ENCODE measurements at regions not wholly inside any gene's neighbourhood (a gene's known extent, or its start where the extent isn't known, plus 50 kb on each side); places are given as distances from the start of the nearest gene placed in this dataset.
"Not testable (repeated sequence)": the region's sequence is repeated elsewhere in the genome, so short reads cannot be mapped to it uniquely, and the experiment has no call there.

DNA sequence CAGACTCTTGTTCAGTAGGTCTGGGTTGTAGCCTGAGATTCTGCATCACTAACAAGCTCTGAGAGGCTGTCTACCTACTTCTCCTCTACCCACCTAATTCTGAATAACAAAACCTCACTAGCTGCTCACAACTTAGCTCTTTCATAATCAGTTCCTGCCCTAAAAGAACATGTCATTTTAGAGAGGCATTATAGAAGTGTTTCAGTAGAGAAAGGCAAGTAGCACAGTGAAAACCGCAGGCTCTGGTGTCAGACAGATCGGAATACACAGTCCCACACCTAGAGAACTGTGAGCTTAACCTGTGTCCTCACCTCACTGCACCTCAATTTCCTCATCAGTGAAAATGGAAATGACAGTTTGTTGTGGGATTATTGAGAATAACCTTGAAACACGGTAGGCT is 1337.6 kb upstream of the TENM4 start:
- peak; percentile 16 for DNase-seq (ENCODE audit: low spot score)

DNA sequence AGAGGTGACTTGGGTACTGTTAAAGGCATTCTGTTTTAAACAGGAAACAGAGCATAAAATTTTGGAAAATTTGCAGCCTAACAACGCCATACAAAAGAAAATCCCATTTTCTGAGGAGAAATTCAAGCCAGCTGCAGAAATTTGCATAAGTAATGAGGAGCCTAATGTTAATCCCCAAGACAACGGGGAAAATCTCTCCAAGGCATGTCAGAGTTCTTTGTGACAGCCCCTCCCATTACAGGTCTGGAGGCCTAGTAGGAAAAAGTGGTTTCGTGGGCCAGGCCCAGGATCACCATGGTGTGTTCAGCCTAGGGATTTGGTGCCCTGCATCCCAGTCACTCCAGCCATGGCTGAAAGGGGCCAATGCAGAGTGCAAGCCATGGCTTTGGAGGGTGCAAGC is 1333.1 kb upstream of the TENM4 start:
- DNase-seq (ENCODE audit: low spot score) = peak; percentile 45

DNA sequence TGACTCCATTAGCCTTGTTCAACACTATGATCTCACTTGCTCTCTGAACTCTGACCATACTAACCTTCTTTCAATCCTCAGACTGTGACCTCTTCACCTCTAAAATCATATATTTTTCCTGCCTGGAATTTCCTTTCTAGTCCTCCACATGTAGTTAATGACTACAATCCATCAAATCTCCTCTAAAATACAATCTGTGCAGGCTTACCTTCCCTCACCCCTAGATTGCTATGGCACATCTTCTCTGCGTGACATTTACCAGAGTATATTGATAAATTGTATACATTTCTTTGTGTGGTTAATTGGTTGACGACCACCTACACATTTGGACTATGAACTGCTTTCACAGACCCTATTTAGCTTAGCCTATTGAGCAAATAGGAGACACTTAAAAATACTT is 1330.2 kb upstream of the TENM4 start:
- no peak for DNase-seq (ENCODE audit: low spot score)

DNA sequence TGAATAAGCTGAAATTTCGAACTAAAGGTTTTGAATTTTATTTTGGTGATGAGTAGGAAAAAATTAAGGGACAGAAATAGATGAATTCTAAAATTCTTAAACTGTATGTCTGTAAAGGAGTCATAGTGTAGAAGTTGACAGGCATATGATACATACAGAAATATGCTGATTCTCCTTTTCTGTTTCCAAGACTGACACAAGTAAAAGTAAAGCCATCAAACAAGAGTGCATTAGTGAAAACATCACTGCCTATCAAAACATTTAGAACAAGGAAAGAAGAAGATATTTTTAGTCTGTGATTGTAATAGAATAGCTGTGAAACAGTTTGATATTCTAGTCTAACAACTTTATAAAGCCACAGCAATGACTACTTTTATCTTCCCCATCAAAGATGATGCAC is 1318.0 kb upstream of the TENM4 start:
- no peak for DNase-seq (ENCODE audit: low spot score)

DNA sequence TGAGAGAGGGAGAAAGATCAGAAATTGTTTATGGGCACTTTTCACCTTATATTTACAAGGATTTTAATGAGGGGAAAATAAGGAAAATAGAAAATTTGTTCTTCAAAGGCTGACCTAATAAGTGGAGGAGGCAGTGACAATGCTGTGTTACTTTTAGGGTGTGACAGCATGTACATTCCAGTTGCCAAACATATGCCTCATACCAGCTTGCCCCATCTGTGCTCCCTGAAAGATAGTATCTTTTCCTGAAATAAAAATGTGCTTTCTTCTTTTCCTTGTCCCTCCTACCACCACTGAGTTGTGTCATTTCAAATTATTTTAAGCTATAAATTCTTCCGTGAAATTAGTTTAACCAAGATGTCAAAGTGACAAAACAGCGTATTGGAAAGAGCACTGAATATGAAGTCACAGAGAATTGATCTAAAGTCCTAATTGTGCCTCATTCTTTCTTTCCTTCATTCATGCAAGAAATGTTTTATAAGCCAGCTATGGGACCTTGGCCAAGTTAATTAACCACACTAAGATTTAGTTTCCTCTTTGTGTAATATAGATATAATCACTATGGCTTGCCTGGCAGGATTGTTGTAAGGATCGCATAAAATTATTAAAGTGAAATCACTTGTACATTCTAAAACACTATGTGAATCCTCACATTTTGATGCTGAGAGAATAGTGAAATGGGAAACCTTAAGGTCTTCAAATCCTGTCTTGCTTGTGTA is 1307.5 kb upstream of the TENM4 start:
- peak; percentile 5 for DNase-seq (ENCODE audit: low spot score)

DNA sequence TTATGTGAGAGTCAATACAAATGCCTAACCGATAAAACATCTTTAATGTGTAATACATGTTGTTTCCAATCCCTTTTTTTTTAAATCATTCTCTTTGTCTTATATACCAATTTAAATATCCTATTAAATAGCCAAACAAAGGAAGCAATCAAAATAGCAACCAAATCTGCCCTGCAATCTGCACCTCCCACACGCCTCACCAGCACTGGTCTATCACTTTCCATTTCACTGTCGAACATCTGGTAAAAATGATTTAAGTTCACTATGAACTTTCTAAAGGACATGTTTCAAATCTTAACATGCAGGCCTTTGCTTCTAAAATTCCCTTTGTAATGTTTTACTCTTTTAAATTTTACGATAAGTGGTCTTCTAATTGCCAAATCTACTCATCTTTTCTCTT is 1305.5 kb upstream of the TENM4 start:
- DNase-seq (ENCODE audit: low spot score) = no peak

DNA sequence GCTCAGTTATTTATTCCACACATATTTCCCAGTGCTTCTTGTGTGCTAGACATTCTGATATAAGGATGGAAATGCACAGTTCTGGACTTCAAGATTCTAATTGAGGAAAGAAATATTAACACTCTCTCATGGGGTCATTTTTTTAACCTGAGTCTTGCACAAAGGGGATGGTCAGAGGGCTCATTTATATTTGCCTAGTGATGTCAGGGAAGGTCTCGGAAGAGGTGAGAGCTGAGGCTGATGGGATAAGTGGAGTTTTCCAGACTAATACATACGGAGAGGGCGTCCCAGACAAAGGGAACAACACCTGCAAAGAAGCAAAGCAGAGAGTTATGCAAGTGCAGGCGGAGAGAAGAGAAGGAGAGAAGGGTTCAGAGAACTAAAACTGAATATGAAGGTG is 1304.6 kb upstream of the TENM4 start:
- no peak for DNase-seq (ENCODE audit: low spot score)

DNA sequence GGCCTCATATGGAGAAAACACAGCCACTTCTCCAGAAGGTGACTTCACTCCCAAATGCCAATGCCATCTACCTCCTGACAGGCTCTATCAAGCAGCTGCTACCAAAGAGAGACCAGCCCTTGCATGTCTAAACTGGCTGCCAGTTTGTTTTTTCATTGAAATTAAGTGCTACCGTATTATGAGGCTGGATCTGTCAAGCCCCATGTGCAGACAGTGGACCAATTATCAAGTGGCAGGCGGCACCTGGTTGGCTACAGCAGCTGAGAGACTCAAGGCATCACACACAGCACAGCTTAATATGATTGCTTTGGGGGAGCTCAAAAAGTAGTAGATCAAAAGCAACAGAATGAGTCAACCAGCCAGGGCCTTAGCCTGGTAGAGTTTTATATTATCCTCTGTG is 1293.0 kb upstream of the TENM4 start:
- DNase-seq (ENCODE audit: low spot score) = no peak

DNA sequence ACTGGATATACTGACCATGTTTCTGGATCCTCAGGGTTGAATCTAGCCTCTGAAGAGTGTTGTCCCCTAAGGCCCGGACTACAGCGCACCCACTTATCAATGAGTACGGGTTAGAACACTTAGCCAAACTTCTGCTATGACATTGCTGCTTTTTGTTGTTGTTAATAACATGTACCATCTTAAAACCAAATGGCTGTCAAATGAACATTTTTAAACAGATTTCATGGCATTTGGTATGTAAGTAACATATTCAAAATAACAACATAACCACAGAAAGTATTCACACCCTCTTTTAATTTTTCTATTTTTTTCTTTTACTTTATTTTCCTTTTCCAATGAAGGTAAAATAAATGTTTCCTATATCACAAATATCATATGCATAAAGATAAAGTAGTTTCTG is 1292.5 kb upstream of the TENM4 start:
- no peak for DNase-seq (ENCODE audit: low spot score)

DNA sequence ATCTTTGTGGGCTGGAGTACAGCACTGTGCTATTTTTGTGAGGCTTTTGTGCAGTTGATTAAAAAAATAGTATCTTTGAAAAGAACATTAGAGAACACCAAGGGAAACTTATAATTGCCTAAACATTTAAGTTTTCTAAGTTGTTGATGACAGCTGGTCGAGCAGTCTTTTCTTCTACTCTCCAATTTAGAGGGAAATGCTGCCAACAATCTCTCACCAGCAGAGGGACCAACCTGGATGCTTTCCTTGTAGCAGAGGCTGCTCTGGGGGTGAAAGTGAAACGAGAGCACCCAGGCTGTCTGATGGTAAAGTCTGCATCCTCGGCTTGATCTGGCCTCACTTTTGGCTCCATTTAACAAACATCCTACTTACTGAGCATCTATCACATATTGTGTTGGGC is 1286.5 kb upstream of the TENM4 start:
- no peak for DNase-seq (ENCODE audit: low spot score)

DNA sequence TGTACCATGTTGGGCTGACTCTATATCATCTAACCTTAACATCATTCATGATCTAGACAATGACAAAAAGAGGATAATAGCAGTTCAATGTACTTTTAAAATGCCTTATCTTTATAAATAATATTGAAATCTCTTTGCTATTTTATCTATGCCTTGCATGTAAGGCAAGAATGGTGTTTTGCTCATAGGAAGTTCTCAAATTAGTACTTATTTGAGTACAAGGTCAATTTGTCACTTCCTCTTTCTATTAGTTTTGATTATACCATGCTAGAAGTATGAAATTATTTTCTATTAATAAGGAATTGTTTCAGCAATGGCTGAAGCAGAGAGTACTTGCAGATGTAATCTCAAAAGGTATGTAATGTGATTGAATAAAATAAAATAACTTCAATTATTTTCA is 1285.4 kb upstream of the TENM4 start:
- DNase-seq (ENCODE audit: low spot score) = no peak

DNA sequence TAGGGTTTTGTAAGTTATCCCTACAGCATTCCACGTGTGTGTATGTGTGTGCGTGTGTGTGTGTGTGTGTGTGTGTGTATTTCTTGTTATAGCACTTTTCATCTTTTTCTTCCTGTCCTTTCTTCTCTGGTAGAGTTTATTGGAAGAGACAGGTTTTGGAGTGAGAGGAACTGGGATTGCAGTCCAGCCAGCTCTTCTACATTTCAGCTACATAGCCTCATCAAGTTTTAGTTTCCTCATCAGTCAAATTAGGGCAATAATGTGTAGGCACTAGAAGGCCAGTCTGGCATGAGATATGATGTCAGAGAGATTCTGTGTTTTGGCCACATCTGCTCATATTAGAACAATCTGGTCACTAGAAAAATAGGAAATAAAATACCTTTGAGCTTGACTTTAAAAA is 1283.5 kb upstream of the TENM4 start:
- no peak for DNase-seq (ENCODE audit: low spot score)

DNA sequence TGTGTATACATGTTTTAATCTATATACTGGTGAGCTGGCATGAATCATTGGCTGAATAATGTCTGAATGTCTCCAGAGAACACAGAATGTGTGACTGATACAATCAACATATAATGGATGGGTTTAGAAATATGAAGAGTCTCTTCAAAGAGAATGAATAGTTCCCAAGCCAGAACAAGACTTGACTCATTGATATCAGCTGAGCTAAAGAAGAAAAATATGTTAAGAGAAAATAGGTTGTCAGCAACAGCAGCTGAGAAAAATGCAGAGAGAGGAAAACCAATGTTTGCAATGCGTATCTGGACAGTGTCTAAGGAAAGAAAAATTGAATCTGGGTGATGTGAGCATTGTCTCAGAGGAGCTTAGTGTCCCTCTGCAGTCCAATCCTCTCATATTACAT is 1281.8 kb upstream of the TENM4 start:
- DNase-seq (ENCODE audit: low spot score) = no peak

DNA sequence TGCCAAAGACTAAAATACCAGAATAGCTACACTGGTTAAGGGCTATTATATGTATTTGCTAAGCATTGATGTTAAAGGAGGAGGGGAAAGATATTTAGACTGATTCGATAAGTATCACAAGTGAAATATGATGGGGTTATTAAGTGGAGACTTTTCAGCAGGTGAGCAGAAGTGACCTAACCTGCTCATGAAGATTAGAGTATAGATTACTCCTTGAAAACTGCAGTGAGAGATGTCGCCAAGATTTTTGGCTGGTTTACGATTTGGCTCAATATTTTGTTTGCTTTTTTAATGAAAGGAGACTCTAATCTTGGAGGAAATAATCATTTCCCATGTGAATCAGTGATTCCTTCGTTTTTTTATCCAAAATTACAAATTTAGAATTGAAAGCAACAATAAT is 1279.5 kb upstream of the TENM4 start:
- DNase-seq (ENCODE audit: low spot score) = no peak

DNA sequence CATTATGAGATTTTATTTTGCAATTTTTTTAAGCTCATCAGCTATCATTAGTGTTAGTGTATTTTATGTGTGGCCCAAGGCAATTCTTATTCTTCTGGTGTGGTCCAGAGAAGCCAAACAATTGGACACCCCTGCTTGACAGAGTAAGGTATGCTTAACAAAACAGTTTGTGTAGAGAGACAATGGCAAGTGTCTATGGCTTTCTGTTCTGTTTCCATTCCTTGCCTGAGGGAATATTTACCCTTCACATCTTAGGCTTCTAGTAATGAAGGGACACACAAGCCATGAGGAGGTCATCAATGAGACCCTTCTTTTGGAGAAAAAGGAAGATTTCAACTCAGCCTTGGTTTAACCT is 1278.4 kb upstream of the TENM4 start:
- no peak for DNase-seq (ENCODE audit: low spot score)

DNA sequence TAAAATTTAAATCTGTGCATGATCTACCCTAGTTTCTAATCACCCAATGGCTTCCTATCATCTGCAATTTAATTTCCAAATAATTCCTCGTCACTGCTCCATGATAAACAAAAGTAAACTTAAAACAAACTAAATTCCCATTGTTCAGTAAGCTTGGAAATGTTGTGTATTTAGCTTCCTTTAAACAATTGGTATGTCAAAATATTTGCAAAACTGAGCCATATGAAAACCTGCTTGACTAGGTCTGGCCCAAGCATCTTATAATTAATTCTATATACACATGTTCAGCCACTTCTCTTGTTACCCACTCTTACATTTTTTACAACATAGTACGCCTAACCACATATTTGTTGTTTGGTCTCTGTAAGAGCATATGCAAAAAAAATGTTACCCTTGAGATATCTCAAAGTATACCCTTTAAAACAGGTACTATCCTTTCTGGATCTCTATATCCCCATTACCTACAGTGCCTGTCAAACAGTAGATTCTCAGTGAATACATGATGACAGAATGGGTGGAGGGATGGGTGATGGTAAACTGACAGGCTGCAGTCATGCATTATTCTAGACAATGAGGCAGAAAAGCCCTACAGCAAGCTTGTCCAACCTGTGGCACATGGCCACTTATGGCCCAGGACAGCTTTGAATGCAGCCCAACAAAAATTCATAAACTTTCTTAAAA is 1277.9 kb upstream of the TENM4 start:
- no peak for DNase-seq (ENCODE audit: low spot score)

DNA sequence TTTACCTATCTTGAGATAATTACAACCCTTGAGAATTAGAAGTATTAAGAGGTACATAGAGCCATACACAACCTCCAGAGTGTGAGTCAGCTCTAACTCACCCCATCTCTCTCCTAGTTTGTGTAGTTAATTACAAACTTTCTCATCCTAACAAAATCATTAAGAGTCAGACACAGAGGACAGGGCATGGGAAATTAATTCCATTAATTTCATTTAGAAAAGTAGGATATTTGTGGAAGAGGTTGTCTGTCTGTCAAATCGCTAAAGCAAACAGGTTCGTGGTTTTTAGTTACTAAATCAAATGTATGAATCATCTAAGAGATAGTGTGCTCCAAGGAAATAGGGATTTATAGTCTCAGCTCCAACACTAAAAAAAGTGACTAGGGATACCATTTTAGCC is 1261.4 kb upstream of the TENM4 start:
- peak; percentile 42 for DNase-seq (ENCODE audit: low spot score)

DNA sequence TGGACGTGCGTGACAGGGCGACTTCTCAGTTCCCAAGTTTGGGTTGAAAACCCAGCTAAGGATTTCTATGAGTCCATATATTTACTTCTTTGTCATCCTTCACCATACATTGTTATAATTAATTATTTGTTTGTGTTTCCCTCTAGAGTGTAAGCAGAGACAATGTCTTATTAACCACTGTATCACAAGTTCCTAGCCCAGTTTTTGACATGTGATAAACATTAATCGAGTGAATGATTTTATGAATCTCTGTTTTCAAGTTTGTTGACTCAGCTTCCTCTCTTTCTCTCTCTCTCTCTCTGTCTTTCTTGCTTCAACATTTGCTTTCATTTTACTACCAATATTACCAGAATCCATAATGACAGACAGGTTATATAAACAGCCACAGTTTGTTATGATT is 1259.6 kb upstream of the TENM4 start:
- no peak for DNase-seq (ENCODE audit: low spot score)

DNA sequence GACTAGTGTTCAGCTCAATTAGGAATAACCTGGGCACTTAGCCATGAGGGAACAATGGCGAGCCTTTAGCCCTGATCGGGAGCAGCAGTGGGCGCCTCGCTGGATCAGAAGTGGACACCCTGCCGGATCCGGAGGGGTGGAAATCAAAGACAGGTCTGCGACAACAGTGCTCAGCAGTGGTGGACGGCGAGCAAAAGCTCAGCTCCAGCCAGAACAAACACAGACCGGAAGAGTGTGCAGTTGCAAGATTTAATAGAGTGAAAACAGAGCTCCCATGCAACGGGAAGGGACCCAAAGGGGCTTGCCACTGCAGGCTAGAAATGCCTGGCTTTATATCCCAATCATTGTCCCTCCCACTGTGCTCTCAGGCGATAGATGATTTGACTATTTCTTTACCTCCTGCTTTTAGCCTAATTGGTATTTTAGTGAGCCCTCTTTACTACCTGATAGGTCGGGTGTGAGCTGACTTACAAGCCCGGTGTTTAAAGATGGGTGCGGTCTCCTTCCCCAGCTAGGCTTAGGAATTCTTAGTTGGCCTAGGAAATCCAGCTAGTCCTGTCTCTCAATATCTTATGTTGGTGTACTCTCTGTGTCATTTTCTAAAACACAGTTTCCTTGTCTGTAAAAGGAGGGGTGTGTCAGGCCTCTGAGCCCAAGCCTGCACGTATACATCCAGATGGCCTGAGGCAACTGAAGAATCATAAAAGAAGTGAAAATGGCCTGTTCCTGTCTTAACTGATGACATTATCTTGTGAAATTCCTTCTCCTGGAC is 1258.8 kb upstream of the TENM4 start:
- not testable (repeated sequence) for DNase-seq (ENCODE audit: low spot score)

DNA sequence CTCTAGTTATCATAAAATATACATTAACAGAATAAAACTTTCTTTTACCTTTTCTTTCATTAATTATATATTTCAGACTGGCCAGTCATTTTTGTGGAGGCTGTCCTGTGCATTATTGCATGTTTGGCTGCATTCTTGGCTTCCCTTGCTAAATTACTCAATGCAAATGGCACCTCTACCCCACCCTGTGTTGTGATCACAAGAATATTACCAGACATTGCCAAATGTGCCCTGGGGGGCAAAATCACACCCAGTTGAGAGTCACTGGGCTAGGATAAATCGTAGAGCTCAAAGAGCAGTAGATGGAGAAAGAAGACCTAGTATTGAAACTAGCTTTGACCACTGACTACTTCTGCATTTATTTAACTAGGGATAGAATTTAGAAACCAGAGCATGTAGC is 1257.8 kb upstream of the TENM4 start:
- DNase-seq (ENCODE audit: low spot score) = no peak

DNA sequence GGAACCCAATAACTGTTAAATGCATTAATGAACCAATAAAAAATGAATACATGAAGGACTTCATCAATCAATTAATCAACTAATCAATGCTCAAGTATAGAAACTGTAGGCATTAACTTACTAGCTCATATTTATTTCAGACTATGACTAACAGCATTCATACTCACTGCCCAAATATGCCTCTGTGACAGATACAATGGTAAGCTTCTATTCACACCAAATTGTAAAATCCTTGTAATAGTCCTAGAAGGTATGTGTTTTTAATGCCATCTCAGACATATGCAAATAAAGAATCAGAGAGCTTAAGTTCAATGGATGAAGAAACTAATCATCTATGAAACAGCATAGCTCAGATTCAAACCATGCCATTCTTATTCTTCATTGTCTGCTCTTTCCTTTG is 1253.6 kb upstream of the TENM4 start:
- no peak for DNase-seq (ENCODE audit: low spot score)

DNA sequence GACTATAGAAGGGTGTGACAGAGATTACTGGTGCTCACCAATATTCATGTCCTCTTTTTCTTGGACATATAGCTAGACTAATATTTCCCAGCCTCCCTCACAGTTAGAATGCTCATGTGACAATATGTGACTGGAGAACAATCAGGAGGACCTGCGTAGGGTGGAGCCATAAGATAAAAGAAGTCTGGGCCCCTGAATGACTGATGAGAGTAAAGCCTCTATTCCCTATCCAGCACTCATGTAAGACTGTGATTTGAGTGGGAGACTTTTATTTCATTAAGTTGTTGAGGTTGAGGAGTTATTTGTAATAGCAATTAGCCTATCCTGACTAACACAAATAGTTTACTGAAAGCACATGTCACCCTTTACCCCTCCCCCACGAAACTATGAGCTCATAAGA is 1247.1 kb upstream of the TENM4 start:
- no peak for DNase-seq (ENCODE audit: low spot score)

DNA sequence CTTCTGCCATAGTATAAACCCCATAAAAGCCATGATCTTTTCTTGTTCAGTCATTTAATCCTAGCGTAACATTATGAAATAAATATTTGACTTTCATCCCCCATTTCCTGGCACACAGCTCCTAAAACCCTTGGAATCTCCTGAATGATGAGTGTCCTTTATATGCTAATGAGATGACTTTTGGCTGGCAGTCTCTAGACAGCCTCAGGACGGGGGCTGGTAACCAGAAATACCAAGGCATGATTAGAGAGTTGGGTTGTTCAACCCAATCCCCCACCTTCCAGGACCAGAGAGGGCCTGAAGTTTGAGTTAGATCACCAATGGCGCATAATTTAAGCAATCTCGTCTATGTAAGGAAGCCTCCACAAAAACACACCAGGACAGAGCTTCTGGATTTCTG is 1246.1 kb upstream of the TENM4 start:
- no peak for DNase-seq (ENCODE audit: low spot score)

All from putamen (tissue), 1 donor.